ENCODE measurements at regions not wholly inside any gene's neighbourhood (a gene's known extent, or its start where the extent isn't known, plus 50 kb on each side); places are given as distances from the start of the nearest gene placed in this dataset.
"Not testable (repeated sequence)": the region's sequence is repeated elsewhere in the genome, so short reads cannot be mapped to it uniquely, and the experiment has no call there.

DNA sequence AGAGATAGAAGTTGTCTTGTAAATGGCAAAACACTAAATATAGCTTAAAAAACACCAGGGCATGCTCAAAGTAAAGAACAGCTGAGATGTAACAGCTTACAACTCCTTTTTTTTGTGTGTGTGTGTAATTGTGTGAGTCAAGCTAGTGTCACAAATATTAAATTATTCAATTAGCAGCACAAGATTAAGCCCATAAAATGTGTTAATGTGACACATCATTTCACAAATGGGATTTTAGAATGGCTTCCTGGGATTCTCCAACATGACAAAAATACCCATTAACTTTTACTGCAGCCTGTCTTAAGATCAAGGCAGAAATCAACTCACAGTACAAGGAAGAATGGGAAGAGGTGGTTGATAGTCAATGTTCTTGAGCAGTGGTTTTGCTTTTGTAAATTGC, 251.4 kb downstream of the KIF20B start:
- H3K27ac Mint-ChIP-seq, result no peak overlapping the region
- H3K4me1 Mint-ChIP-seq (ENCODE audit: low read depth), result no peaks in the 10 kb centered on the region
- no peak overlapping the region for H3K4me3 Mint-ChIP-seq
- peaks cover 6% of the 10 kb centered on the region for H3K27me3 Mint-ChIP-seq
- no peaks in the 10 kb centered on the region for H3K36me3 Mint-ChIP-seq
- no peaks in the 10 kb centered on the region for H3K9me3 Mint-ChIP-seq (ENCODE audit: low read depth)

DNA sequence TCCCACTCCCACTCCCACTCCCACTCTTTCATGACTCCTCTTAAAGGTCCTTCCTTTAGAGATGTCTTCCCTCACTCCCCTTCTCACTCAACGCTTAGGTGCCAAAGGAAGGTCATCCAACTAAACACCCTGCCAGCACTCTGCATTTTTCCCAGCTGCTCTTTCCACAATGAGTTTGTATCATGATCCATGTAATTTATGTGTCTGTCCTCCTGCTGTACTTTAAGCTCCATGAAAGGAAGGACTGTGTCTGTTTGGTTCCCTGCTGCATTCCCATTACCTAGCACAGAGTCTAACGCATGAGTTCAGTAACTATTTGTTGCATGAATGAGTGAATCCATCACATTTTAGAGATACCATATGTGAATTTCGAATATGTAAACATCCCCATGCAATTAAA, 252.7 kb downstream of the KIF20B start:
- Mint-ChIP-seq H3K36me3 (no peaks in the 10 kb centered on the region), H3K9me3 (ENCODE audit: low read depth) (no peaks in the 10 kb centered on the region), H3K4me3 (no peak overlapping the region), H3K4me1 (ENCODE audit: low read depth) (no peaks in the 10 kb centered on the region), H3K27me3 (peaks cover 8% of the 10 kb centered on the region), H3K27ac (no peak overlapping the region)

DNA sequence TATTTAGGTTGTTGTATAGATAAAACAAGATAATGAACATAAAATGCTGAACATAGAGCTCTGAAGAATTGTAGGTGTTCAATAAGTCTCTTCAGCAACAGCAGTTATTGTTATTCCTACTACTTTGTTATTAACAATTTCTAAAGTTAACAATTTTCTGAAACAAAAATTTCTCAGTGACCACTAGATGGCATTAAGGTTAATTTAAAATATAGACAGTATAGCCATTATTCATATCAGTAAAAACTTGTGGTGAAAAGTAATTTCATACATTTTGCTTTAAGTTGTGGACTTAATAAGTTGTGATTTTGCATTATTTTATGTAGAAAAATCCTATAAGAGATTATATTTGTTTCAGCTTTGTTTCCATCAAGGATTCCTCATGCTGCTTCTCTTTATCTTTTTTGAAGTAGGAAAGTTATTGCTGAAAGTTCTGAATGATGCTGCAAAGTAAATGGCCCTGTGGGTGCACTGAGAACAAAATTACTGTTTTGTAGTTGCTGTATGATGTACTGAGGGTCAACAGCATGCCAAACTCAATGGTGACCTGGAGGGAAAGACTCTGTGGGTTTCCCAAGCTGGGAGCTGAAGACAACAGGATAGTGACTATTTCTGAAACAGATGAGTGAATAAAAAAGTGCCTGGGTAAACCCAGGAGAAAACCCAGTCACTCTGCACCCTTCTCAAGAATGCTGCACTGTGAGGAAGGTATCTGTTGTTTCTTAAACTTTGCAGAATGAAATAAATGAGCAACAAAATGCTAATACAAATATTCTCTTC, 253.6 kb downstream of the KIF20B start:
- H3K27ac Mint-ChIP-seq, result no peak overlapping the region
- no peaks in the 10 kb centered on the region for H3K36me3 Mint-ChIP-seq
- H3K27me3 Mint-ChIP-seq, result peaks cover 8% of the 10 kb centered on the region
- H3K9me3 Mint-ChIP-seq (ENCODE audit: low read depth), result no peaks in the 10 kb centered on the region
- H3K4me1 Mint-ChIP-seq (ENCODE audit: low read depth), result no peaks in the 10 kb centered on the region
- no peak overlapping the region for H3K4me3 Mint-ChIP-seq

DNA sequence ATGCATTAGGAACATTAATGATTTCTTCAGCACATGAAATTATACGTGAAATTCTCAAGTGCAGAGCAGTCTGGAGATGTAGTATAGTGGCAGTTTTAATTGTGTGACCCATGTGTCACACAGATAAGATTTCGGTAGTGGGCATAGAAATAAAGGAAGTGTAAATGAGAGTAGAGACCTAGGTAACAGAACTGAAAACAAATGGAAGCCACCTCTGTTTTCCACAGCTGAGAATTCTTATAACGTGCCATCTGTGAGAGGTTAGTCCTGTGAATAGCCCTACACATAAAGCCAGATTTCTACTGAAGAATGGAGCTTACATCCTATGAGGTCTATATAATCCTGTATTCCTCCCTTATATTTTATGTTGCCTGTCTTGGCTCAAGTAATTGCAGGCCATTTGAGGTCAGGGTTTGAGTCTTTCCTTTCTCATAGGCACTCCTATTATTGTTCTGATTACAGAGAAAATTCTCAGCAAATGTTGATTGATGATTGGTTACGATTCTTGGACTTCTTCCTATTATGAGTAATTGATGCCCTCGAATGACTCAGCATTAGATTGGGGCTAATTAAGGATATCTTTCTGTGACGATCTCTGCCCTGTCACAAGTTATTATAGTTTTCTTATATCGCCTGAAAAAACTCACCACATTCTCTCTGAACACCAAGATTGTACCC, 258.2 kb downstream of the KIF20B start:
- Mint-ChIP-seq H3K27ac (no peak overlapping the region), H3K4me1 (ENCODE audit: low read depth) (no peaks in the 10 kb centered on the region), H3K27me3 (peaks cover 7% of the 10 kb centered on the region), H3K4me3 (no peak overlapping the region), H3K36me3 (no peaks in the 10 kb centered on the region), H3K9me3 (ENCODE audit: low read depth) (no peaks in the 10 kb centered on the region)

DNA sequence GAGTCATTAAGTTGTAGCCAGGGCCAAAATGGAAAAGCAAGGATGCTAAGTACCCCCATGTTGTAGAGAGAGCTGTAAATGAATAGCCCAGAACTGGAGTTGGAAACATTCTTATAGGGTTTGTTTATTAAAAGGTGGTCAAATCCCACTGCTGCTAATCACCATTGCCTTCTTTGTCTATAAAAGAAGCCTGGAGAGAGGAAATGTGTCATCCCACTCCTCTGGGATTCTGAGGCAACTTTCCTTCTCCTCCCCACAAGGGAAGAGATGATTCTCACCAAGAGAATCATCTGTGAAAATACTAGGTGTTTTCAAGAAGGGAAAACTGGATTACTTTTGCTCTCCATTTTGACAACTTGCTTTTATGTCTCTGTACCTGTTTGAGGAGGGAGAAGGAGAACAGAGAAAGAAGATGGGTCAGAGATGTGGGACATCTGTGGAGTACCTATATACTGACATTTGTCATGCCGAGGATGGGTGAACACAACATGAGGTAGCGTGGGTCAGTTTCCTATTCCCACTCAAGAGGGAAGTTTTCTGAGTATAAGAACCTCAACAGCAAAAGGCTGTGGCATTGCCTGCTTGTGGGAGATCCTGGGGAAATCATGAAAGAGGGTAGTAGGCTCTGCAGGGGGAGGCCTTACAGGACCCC, 262.2 kb downstream of the KIF20B start:
- H3K27me3 Mint-ChIP-seq, result peaks cover 10% of the 10 kb centered on the region
- H3K4me1 Mint-ChIP-seq (ENCODE audit: low read depth), result no peaks in the 10 kb centered on the region
- no peak overlapping the region for H3K4me3 Mint-ChIP-seq
- no peaks in the 10 kb centered on the region for H3K9me3 Mint-ChIP-seq (ENCODE audit: low read depth)
- no peak overlapping the region for H3K27ac Mint-ChIP-seq
- H3K36me3 Mint-ChIP-seq, result no peaks in the 10 kb centered on the region

DNA sequence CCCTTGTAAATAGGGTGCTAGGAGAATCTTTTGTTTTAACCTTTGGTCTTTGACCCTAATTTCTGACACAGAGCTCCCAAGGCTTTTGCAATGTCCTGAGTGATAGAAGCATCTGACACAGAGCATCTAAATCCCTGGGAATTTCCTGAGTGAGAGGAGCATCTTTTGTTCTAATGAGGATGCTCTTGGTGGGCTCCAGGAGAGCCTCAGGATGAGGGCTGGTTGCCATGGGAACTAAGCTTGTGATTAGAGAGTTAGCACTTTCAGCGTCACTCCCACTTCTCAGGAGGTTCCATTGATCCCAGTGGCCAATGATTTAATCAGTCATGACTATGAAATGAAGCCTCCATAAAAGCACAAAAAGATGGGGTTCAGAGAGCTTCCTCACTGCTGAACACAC, 264.8 kb downstream of the KIF20B start:
- no peaks in the 10 kb centered on the region for H3K36me3 Mint-ChIP-seq
- no peak overlapping the region for H3K27ac Mint-ChIP-seq
- peaks cover 6% of the 10 kb centered on the region for H3K27me3 Mint-ChIP-seq
- H3K9me3 Mint-ChIP-seq (ENCODE audit: low read depth), result no peaks in the 10 kb centered on the region
- no peaks in the 10 kb centered on the region for H3K4me1 Mint-ChIP-seq (ENCODE audit: low read depth)
- H3K4me3 Mint-ChIP-seq, result no peak overlapping the region

DNA sequence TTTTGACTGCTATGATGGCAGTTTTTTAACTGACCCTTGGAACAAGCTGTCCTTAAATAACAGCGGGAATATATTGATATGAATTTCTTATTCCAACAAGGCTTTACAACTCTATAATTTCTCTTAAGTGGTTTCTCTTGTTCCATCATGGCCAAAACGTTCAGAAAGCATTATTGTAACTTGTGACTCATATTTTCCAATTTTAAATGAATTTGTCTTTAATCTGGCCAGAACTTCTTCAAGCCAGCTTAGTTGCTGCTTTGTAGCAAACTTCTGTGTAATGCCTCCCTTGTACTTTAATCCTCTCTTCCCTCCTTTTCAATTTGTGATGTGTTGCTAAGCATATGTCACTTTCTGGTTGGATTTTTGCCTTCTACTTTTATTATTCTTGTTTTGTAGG, 271.9 kb downstream of the KIF20B start:
- H3K36me3 Mint-ChIP-seq, result no peaks in the 10 kb centered on the region
- no peak overlapping the region for H3K4me3 Mint-ChIP-seq
- H3K27me3 Mint-ChIP-seq, result no peaks in the 10 kb centered on the region
- H3K4me1 Mint-ChIP-seq (ENCODE audit: low read depth), result no peaks in the 10 kb centered on the region
- H3K9me3 Mint-ChIP-seq (ENCODE audit: low read depth), result no peaks in the 10 kb centered on the region
- no peak overlapping the region for H3K27ac Mint-ChIP-seq

DNA sequence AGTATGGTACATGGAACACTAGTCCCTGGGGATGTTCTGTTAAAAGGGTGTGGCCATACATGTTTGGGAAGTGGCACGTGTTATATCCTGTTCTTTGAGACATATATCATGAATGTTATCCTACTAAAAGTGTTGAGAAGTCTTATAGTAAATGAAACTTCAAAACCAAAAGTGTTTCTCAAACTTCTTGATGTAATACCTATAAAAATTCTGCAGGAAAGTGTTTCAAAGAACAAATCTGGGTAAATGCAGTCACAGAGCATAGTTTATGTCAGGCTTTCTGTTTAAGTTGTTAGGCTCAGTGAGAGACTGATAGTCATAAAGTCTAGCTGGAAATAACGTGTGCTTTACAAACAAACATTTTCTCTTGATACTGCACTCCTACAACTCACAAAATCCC, 273.7 kb downstream of the KIF20B start:
- no peaks in the 10 kb centered on the region for H3K9me3 Mint-ChIP-seq (ENCODE audit: low read depth)
- H3K36me3 Mint-ChIP-seq, result no peaks in the 10 kb centered on the region
- H3K4me1 Mint-ChIP-seq (ENCODE audit: low read depth), result no peaks in the 10 kb centered on the region
- no peak overlapping the region for H3K27ac Mint-ChIP-seq
- H3K27me3 Mint-ChIP-seq, result no peaks in the 10 kb centered on the region
- no peak overlapping the region for H3K4me3 Mint-ChIP-seq

DNA sequence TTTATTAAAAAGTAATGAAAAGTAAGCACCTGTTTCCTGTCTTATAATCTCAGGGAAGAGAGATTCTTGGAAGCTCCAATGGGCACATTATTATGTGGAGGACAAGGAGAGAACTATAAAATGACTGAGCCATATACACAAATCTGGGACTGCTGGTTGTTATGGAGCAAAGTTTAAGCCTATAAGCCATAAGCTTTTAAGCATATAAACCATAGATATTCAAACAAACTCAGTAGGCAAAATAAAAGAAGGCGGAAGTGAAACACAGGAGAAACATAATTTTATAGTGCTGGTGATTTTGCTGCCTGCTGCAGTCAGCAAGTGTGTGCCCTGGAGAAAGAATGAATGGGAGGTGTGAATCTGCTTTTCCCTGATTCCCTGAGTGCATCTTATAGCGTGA, 274.4 kb downstream of the KIF20B start:
- no peak overlapping the region for H3K27ac Mint-ChIP-seq
- H3K36me3 Mint-ChIP-seq, result no peaks in the 10 kb centered on the region
- H3K27me3 Mint-ChIP-seq, result no peaks in the 10 kb centered on the region
- H3K4me1 Mint-ChIP-seq (ENCODE audit: low read depth), result no peaks in the 10 kb centered on the region
- no peaks in the 10 kb centered on the region for H3K9me3 Mint-ChIP-seq (ENCODE audit: low read depth)
- H3K4me3 Mint-ChIP-seq, result no peak overlapping the region

DNA sequence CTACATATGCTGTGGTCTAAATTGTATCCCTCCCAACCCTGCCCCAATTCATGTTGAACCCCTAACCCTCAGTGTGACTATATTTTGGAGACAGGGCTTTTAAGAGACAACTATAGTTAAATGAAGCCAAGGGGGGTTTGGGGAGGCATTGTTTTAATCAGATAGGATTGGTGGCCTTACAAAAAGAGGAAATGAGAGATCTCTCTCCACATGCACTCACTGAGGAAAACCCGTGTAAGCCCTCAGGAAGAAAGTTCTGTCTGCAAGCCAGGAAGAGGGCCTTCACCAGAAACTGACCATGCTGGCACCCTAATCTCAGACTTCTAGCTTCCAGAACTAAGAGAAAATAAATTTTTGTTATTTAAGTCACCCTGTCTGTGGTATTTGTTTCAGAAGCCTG, 276.7 kb downstream of the KIF20B start:
- no peak overlapping the region for H3K27ac Mint-ChIP-seq
- H3K27me3 Mint-ChIP-seq, result no peaks in the 10 kb centered on the region
- H3K4me3 Mint-ChIP-seq, result no peak overlapping the region
- H3K4me1 Mint-ChIP-seq (ENCODE audit: low read depth), result no peaks in the 10 kb centered on the region
- H3K36me3 Mint-ChIP-seq, result no peaks in the 10 kb centered on the region
- H3K9me3 Mint-ChIP-seq (ENCODE audit: low read depth), result no peaks in the 10 kb centered on the region

DNA sequence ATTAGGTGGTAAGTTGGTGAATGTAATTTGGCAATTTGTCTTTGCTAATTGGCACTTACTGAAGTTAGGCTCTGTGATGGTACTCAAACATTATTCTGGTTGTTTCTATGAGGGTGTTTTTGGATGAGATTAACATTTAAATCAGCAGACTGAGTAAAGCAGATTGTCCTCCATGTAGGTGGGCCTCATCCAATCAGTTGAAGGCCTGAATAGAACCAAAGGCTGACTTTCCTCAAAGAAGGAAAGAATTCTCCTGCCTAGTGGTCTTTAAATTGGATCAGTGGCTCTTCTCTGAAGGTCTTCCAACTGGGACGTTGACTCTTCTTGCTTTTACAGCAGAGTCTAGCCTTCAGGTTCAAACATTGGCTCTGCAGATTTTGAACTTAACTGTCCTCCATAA, 278.3 kb downstream of the KIF20B start:
- H3K36me3 Mint-ChIP-seq, result no peaks in the 10 kb centered on the region
- H3K9me3 Mint-ChIP-seq (ENCODE audit: low read depth), result no peaks in the 10 kb centered on the region
- H3K27ac Mint-ChIP-seq, result no peak overlapping the region
- no peaks in the 10 kb centered on the region for H3K27me3 Mint-ChIP-seq
- no peak overlapping the region for H3K4me3 Mint-ChIP-seq
- no peaks in the 10 kb centered on the region for H3K4me1 Mint-ChIP-seq (ENCODE audit: low read depth)

DNA sequence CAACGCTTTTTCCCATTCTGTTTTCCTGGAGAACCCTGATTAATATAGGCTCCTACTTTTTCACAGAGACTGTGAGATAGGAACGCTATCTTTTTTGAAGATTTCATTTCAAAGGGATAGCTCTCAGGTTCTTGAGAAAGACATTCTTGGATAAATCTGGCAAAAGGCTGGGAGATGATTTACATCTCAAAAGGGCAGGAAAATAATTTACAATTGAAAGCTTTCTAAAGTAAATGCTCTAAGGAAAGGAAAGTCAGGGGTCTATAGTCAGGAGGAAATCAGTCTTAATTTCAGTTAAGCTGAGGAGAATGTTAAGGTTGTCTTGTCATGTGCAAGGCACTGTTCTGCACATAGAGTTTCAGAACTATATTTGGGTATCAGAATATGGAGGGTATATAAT, 278.8 kb downstream of the KIF20B start:
- no peaks in the 10 kb centered on the region for H3K4me1 Mint-ChIP-seq (ENCODE audit: low read depth)
- H3K36me3 Mint-ChIP-seq, result no peaks in the 10 kb centered on the region
- H3K27me3 Mint-ChIP-seq, result no peaks in the 10 kb centered on the region
- no peak overlapping the region for H3K27ac Mint-ChIP-seq
- H3K4me3 Mint-ChIP-seq, result no peak overlapping the region
- H3K9me3 Mint-ChIP-seq (ENCODE audit: low read depth), result no peaks in the 10 kb centered on the region

DNA sequence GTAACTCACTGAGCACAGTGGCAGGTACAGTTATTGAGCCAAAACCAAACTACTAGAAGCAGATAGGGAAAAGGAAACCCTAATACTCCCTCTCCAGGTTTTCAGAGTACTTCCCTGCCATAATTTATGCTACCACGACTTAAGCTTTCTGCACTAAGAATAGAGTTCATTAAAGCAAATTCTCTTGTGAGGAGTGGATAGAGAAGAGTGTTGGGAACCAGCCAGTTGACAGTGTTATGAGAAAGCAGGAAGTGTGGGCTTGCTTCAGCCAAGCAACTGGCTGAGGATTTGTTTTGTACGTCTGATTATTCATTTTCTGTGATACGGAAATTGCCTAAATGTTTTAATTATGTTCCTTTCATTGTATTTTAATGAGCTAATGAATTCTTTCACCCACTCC, 280.5 kb downstream of the KIF20B start:
- H3K27me3 Mint-ChIP-seq, result no peaks in the 10 kb centered on the region
- H3K36me3 Mint-ChIP-seq, result no peaks in the 10 kb centered on the region

DNA sequence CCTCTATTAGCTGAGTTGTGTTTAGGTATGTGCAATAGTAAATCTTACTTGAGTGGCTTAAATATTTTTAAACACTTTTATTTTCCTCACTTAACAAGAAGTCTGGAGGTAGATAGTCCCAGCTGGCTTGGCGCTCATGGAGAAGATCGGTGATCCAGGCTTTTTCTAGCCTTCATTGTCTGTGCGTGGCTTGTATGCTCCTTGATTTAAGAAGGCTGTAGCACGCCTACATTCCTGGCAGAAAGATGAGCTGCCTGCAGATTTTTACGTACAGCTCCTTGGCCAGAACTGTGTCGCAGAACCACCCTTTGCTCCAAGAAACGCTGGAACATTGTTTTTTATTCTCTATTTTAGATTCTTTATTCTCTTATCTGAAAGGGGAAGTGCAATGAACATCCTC, 284.1 kb downstream of the KIF20B start:
- no peaks in the 10 kb centered on the region for H3K9me3 Mint-ChIP-seq (ENCODE audit: low read depth)
- H3K27ac Mint-ChIP-seq, result no peak overlapping the region
- H3K36me3 Mint-ChIP-seq, result no peaks in the 10 kb centered on the region
- H3K4me1 Mint-ChIP-seq (ENCODE audit: low read depth), result no peaks in the 10 kb centered on the region
- H3K4me3 Mint-ChIP-seq, result no peak overlapping the region
- H3K27me3 Mint-ChIP-seq, result no peaks in the 10 kb centered on the region

More for the DNA sequence above, 280.5 kb downstream of the KIF20B start:
- Mint-ChIP-seq H3K27ac (no peak overlapping the region), H3K4me1 (ENCODE audit: low read depth) (no peaks in the 10 kb centered on the region), H3K9me3 (ENCODE audit: low read depth) (no peaks in the 10 kb centered on the region), H3K4me3 (no peak overlapping the region)

DNA sequence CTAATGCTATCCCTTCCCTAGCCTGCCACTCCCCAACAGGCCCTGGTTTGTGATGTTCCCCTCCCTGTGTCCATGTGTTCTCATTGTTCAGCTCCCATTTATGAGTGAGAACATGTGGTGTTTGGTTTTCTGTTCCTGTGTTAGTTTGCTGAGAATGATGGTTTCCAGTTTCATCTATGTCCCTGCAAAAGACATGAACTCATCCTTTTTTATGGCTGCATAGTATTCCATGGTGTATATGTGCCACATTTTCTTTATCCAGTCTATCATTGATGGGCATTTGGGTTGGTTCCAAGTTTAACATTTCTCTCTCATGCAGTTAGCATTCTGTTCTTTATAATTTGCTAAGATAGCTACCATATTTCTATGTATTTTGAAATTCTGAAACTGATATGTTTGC, 287.0 kb downstream of the KIF20B start:
- H3K4me1 Mint-ChIP-seq (ENCODE audit: low read depth); H3K27me3 Mint-ChIP-seq; H3K9me3 Mint-ChIP-seq (ENCODE audit: low read depth); H3K4me3 Mint-ChIP-seq; H3K27ac Mint-ChIP-seq; H3K36me3 Mint-ChIP-seq: not testable (repeated sequence)

Measured in activated naive CD8-positive, alpha-beta T cell (primary cell).